Left ventricle myocardium inferior (tissue), 1 donor: ENCODE measurements at regions not wholly inside any gene's neighbourhood (a gene's known extent, or its start where the extent isn't known, plus 50 kb on each side); places are given as distances from the start of the nearest gene placed in this dataset.

Experiments used
- DNase-seq: peaks from one replicate; pipeline ENCODE4 v3.0.0-alpha.2; 2020
- H3K27ac ChIP-seq: fragments of 200-600 bp; replicated peaks from 2 replicates; pipeline ENCODE4 v1.8.0; 2021
- H3K27me3 ChIP-seq: fragments of 200-600 bp; 2 replicates; pipeline ENCODE4 v1.8.0; 2021; ENCODE audit warnings: low read depth
- H3K36me3 ChIP-seq: fragments of 200-600 bp; 2 replicates; pipeline ENCODE4 v1.8.0; 2021
- H3K4me1 ChIP-seq: fragments of 200-600 bp; 2 replicates; pipeline ENCODE4 v1.8.0; 2021
- H3K4me3 ChIP-seq: fragments of 200-600 bp; 2 replicates; pipeline ENCODE4 v1.8.0; 2021; ENCODE audit warnings: mild to moderate bottlenecking, moderate library complexity
- H3K9me3 ChIP-seq: fragments of 200-600 bp; replicated peaks from 2 replicates; pipeline ENCODE4 v1.8.0; 2021
- intact Hi-C: fragments of 100-400 bp; cut with micrococcal nuclease; formaldehyde crosslinking; loops from one replicate; pipeline ENCODE4 v1.11.0; 2022
- TF ChIP-seq, protein P1 (sequence below): fragments of 200-600 bp; IDR thresholded peaks from 2 replicates; pipeline ENCODE4 v1.8.0; 2021; ENCODE audit warnings: antibody characterized with exemption, mild to moderate bottlenecking, borderline replicate concordance
- donor health status: DM: no; HTN: yes; CAD: no; lungs with severe emphysema.

DNA sequence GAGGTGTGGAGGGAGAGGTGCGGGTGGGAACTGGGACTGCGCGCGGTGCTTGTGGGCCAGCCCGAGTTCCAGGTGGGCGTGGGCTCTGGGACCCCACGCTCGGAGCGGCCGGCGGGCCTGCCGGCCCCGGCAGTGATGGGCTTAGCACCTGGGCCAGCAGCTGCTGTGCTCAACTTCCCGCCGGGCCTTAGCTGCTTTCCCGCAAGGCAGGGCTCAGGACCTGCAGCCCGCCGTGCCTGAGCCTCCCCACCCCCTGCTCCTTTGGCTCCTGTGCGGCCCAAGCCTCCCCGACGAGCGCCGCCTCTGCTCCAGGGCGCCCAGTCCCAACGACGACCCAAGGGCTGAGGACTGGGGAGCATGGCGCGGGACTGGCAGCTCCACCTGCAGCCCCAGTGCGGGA lies 232.7 kb downstream of the FGFR2 start:
- H3K4me1 ChIP-seq = no peaks in the 10 kb centered on the region
- no peaks in the 10 kb centered on the region for H3K36me3 ChIP-seq
- H3K4me3 ChIP-seq = no peak overlapping the region
- peaks cover 11% of the 10 kb centered on the region for H3K27me3 ChIP-seq
- TF ChIP-seq, protein P1, sequence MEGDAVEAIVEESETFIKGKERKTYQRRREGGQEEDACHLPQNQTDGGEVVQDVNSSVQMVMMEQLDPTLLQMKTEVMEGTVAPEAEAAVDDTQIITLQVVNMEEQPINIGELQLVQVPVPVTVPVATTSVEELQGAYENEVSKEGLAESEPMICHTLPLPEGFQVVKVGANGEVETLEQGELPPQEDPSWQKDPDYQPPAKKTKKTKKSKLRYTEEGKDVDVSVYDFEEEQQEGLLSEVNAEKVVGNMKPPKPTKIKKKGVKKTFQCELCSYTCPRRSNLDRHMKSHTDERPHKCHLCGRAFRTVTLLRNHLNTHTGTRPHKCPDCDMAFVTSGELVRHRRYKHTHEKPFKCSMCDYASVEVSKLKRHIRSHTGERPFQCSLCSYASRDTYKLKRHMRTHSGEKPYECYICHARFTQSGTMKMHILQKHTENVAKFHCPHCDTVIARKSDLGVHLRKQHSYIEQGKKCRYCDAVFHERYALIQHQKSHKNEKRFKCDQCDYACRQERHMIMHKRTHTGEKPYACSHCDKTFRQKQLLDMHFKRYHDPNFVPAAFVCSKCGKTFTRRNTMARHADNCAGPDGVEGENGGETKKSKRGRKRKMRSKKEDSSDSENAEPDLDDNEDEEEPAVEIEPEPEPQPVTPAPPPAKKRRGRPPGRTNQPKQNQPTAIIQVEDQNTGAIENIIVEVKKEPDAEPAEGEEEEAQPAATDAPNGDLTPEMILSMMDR = no peak
- no peak overlapping the region for H3K27ac ChIP-seq
- intact Hi-C loops = no loop called here
- no peak for DNase-seq
- H3K9me3 ChIP-seq = no peaks in the 10 kb centered on the region

DNA sequence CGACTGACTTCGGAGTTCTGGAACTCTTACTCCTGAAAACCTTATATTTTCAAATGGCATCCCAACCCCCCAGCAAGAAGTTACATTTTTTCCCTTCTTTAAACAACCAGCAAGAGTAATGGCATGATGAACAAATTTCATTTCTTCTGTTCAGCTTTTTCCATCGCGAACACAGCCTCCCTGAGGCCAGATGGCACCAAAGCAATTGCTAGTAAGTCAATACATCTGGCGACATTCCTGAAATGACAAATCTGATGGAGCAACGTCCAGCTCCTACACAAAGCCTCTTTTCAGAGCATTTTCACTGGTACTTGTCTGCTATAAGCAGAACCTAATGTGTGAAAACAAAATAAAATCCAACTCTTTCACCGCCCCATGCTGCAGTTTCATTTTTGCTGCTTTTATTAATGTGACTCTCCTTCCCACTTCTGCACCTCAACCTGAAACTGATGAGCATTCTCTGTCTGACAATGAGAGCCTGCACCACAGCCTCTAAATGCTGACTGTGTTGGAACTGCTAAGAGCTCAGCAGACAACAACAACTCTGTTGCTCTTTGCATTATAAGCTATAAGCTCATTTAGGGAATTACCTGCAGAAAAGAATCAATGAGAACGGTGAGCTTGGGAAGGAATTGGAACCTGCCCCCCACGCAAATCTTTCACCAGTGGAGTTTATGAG lies 229.8 kb downstream of the FGFR2 start:
- Histone ChIP-seq H3K9me3 (no peaks in the 10 kb centered on the region), H3K27ac (no peak overlapping the region), H3K4me1 (no peaks in the 10 kb centered on the region), H3K36me3 (no peaks in the 10 kb centered on the region), H3K4me3 (no peak overlapping the region), H3K27me3 (peaks cover 7% of the 10 kb centered on the region)
- TF ChIP-seq, protein P1 = no peak
- no peak for DNase-seq
- intact Hi-C loops = no loop called here

DNA sequence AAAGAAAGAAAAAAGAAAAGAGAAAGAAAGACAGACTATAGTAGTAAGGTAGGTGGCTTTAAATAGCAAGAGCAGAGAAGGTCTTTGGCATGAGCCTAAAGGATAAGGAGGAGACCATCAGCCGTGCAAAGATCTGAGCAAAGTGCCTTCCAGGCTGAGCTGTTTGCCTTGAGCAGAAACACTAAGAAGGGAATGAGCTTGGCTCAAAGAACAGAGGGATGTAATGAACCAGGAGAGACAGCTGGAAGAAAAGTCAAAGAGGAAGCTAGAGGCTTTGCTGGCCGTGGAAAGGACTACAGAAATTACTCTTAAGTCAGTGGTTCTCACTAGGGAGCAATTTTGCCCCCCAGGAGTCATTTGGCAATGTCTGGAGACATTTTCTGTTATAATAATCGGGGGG lies 228.6 kb downstream of the FGFR2 start:
- DNase-seq = no peak
- Histone ChIP-seq H3K4me3 (no peak overlapping the region), H3K4me1 (no peaks in the 10 kb centered on the region), H3K36me3 (no peaks in the 10 kb centered on the region), H3K27ac (no peak overlapping the region), H3K9me3 (no peaks in the 10 kb centered on the region), H3K27me3 (peaks cover 7% of the 10 kb centered on the region)
- intact Hi-C loops = no loop called here
- TF ChIP-seq, protein P1 = no peak

DNA sequence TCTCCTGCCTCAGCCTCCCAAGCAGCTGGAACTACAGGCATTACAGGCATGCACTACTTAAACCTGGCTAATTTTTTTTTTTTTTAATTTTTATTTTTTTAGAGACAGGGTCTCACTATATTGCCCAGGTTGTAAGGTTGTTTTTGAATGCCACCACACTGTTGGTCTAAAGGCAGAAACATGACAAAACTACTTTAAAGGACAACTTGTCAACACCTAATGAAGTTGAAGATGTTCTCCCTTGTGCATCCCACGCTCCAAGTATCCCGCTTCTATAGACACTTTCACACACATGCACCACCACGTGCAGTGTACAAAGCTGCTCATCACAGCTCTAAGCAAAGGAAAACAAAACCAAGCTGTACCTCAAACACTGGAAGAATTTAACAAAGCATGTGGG lies 226.4 kb downstream of the FGFR2 start:
- Histone ChIP-seq H3K9me3 (no peaks in the 10 kb centered on the region), H3K4me3 (no peak overlapping the region), H3K27me3 (peaks cover 7% of the 10 kb centered on the region), H3K36me3 (no peaks in the 10 kb centered on the region), H3K4me1 (no peaks in the 10 kb centered on the region), H3K27ac (no peak overlapping the region)
- TF ChIP-seq, protein P1 = no peak
- intact Hi-C loops = no loop called here
- DNase-seq = no peak

DNA sequence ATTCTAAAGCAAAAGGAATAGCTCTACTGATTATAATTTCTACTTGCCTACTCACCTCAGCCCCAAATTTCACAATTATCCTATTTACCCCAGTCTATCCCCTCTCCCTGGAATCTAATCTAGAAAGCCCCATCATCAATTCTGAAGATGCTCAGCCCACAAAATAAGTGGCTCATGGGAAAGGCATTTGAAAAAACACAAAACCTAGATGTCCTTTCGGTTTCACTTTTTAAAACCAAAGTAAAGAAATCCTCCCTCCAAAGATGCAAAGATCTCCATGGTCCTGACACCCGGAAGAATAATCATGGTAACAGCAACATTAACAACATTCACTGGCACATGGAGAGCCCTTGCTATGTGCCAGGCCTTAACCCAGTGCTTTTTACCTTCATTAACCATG lies 224.8 kb downstream of the FGFR2 start:
- TF ChIP-seq, protein P1 = no peak
- Histone ChIP-seq H3K9me3 (no peaks in the 10 kb centered on the region), H3K27ac (no peak overlapping the region), H3K4me1 (no peaks in the 10 kb centered on the region), H3K4me3 (no peak overlapping the region), H3K36me3 (no peaks in the 10 kb centered on the region), H3K27me3 (peaks cover 7% of the 10 kb centered on the region)
- no peak for DNase-seq
- intact Hi-C loops = no loop called here
